Muscle layer of duodenum (tissue), 2 donors: ENCODE measurements at regions not wholly inside any gene's neighbourhood (a gene's known extent, or its start where the extent isn't known, plus 50 kb on each side); places are given as distances from the start of the nearest gene placed in this dataset.

Experiments
- H3K27ac ChIP-seq: one replicate; pipeline ENCODE4 v1.7.0; 2013; ENCODE audit warnings: mild to moderate bottlenecking, low read length
- H3K27me3 ChIP-seq: one replicate; pipeline ENCODE4 v1.7.0; 2013; ENCODE audit warnings: low read depth, mild to moderate bottlenecking, control low read depth, low read length
- H3K36me3 ChIP-seq, 2 donors: one replicate each; pipeline ENCODE4 v1.7.0; 2013; ENCODE audit warnings: low read length in 2 of 2, control low read depth in 1 of 2, mild to moderate bottlenecking in 1 of 2; ENCODE audit not compliant: insufficient read depth in 2 of 2, control insufficient read depth in 1 of 2
- H3K4me1 ChIP-seq, 2 donors: one replicate each; pipeline ENCODE4 v1.7.0; 2013; ENCODE audit warnings: low read length in 2 of 2, mild to moderate bottlenecking in 2 of 2, control low read depth in 1 of 2, moderate library complexity in 1 of 2; ENCODE audit not compliant: insufficient read depth in 2 of 2, control insufficient read depth in 1 of 2
- H3K4me3 ChIP-seq, 2 donors: one replicate each; pipeline ENCODE4 v1.7.0; 2013; ENCODE audit warnings: low read length in 2 of 2, low read depth in 1 of 2, mild to moderate bottlenecking in 1 of 2
- H3K9me3 ChIP-seq, 2 donors: one replicate each; pipeline ENCODE4 v1.7.0; 2013; ENCODE audit warnings: low read length in 2 of 2, control low read depth in 1 of 2, mild to moderate bottlenecking in 1 of 2; ENCODE audit not compliant: control insufficient read depth in 1 of 2
- donor health status: healthy.

- H3K36me3 ChIP-seq: no peaks in the 10 kb centered on the region
- H3K27ac ChIP-seq: no peak overlapping the region
- no peaks in the 10 kb centered on the region for H3K27me3 ChIP-seq
- no peak overlapping the region for H3K4me3 ChIP-seq
- peaks cover 11 to 15% of the 10 kb centered on the region in 2 donors for H3K4me1 ChIP-seq
- no peaks in the 10 kb centered on the region for H3K9me3 ChIP-seq
These were observed 243.8 kb upstream of the RAB4A start for GRCh38 chr1:229027158-229027557.

GRCh38 chr1:229027622-229028182 lies 243.2 kb upstream of the RAB4A start:
- H3K27me3 ChIP-seq: no peaks in the 10 kb centered on the region
- peaks cover 11 to 15% of the 10 kb centered on the region in 2 donors for H3K4me1 ChIP-seq
- peak overlapping the region in 1 of 2 donors; percentile 31 for H3K4me3 ChIP-seq
- H3K27ac ChIP-seq: peak overlapping the region; percentile 70
- H3K9me3 ChIP-seq: no peaks in the 10 kb centered on the region
- no peaks in the 10 kb centered on the region for H3K36me3 ChIP-seq

GRCh38 chr1:229028544-229028943 lies 242.4 kb upstream of the RAB4A start:
- H3K27ac ChIP-seq: no peak overlapping the region
- H3K36me3 ChIP-seq: no peaks in the 10 kb centered on the region
- H3K4me1 ChIP-seq: peaks cover 9 to 11% of the 10 kb centered on the region in 2 donors
- no peaks in the 10 kb centered on the region for H3K9me3 ChIP-seq
- no peak overlapping the region for H3K4me3 ChIP-seq
- no peaks in the 10 kb centered on the region for H3K27me3 ChIP-seq

- Histone ChIP-seq H3K4me3 (no peak overlapping the region), H3K36me3 (no peaks in the 10 kb centered on the region), H3K9me3 (no peaks in the 10 kb centered on the region), H3K27ac (no peak overlapping the region), H3K27me3 (no peaks in the 10 kb centered on the region), H3K4me1 (peaks cover 8 to 11% of the 10 kb centered on the region in 2 donors)
These were observed 241.7 kb upstream of the RAB4A start for GRCh38 chr1:229028987-229029878.

DNA sequence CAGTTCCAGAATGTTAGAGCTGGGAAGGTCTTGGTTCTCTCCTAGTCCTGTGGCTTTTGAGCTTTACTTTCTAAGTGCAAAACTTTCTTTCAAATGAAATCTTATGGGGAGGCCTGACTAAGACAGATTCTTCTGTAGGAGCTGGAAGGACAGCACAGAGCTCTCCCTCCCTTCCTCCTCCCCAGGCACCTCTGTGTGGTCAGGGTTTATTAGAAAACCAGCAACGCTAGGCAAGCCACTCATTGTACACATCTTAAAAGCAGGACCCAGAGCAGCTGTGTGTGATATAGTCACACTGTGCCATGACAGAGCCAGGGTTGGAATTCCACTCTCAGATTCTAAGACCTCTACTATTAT lies 241.1 kb upstream of the RAB4A start:
- Histone ChIP-seq H3K36me3 (no peaks in the 10 kb centered on the region), H3K4me3 (no peak overlapping the region), H3K27me3 (no peaks in the 10 kb centered on the region), H3K9me3 (no peaks in the 10 kb centered on the region), H3K27ac (no peak overlapping the region), H3K4me1 (peaks cover 5 to 9% of the 10 kb centered on the region in 2 donors)

DNA sequence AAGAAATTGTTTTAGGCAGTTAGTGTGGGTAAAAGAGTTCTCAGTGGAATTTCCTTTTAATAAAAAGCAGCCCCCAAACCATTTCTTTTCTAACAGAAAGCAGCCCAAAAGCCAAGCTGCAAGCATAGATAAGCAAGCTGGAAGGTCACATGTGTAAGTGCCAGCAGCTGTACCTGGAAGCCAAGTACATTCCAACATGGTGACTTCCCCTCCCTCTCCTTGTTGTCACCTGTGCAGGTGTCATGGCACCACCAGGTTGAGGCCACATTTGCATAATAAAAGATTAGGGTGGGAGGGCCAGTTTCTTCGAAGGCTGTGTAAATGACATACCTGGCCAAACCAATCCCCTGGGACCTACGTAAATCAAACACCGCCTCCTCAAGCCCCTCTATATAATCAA lies 240.3 kb upstream of the RAB4A start:
- no peak overlapping the region for H3K4me3 ChIP-seq
- no peaks in the 10 kb centered on the region for H3K9me3 ChIP-seq
- no peaks in the 10 kb centered on the region for H3K36me3 ChIP-seq
- H3K27ac ChIP-seq: no peak overlapping the region
- no peaks in the 10 kb centered on the region for H3K27me3 ChIP-seq
- peaks cover 5 to 7% of the 10 kb centered on the region in 2 donors for H3K4me1 ChIP-seq

GRCh38 chr1:229031061-229031460 lies 239.8 kb upstream of the RAB4A start:
- Histone ChIP-seq H3K27me3 (no peaks in the 10 kb centered on the region), H3K4me1 (peaks cover 5 to 7% of the 10 kb centered on the region in 2 donors), H3K9me3 (no peaks in the 10 kb centered on the region), H3K4me3 (no peak overlapping the region), H3K36me3 (no peaks in the 10 kb centered on the region), H3K27ac (no peak overlapping the region)

- Histone ChIP-seq H3K4me1 (peaks cover 5 to 7% of the 10 kb centered on the region in 2 donors), H3K27ac (no peak overlapping the region), H3K36me3 (no peaks in the 10 kb centered on the region), H3K27me3 (no peaks in the 10 kb centered on the region), H3K4me3 (no peak overlapping the region), H3K9me3 (no peaks in the 10 kb centered on the region)
These were observed 239.2 kb upstream of the RAB4A start for GRCh38 chr1:229031481-229032341.

- Histone ChIP-seq H3K27me3 (no peaks in the 10 kb centered on the region), H3K9me3 (no peaks in the 10 kb centered on the region), H3K27ac (no peak overlapping the region), H3K4me3 (no peak overlapping the region), H3K4me1 (peaks cover 4 to 5% of the 10 kb centered on the region in 2 donors), H3K36me3 (no peaks in the 10 kb centered on the region)
These were observed 238.5 kb upstream of the RAB4A start for GRCh38 chr1:229032375-229032774.

- no peaks in the 10 kb centered on the region for H3K36me3 ChIP-seq
- H3K4me3 ChIP-seq: no peak overlapping the region
- no peak overlapping the region for H3K27ac ChIP-seq
- H3K27me3 ChIP-seq: no peaks in the 10 kb centered on the region
- peaks cover 0 to 5% of the 10 kb centered on the region in 2 donors for H3K4me1 ChIP-seq
- H3K9me3 ChIP-seq: no peaks in the 10 kb centered on the region
These were observed 237.4 kb upstream of the RAB4A start for GRCh38 chr1:229033480-229033879.

DNA sequence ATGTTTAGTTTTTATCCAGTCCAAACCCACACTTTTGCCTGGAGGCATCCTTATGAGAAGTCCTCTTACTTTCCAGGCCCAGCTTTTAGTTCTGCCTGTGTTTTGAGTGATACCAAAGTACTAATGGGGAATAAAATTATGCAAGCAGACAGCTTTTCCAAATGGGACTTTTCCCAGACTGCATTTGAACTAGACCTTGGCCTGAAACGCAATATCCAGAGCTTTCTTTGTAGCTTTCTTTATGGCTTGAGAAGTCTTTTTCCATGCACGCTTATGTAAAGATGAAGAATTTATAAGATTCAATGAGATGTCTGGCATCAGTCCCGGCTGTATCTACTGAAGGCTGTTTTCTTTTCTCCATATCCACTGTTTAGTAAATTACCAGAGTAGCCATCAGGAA lies 236.6 kb upstream of the RAB4A start:
- Histone ChIP-seq H3K36me3 (no peaks in the 10 kb centered on the region), H3K4me3 (no peak overlapping the region), H3K4me1 (peaks cover 0 to 5% of the 10 kb centered on the region in 2 donors), H3K9me3 (no peaks in the 10 kb centered on the region), H3K27me3 (no peaks in the 10 kb centered on the region), H3K27ac (no peak overlapping the region)
